ENCODE measurements at regions not wholly inside any gene's neighbourhood (a gene's known extent, or its start where the extent isn't known, plus 50 kb on each side); places are given as distances from the start of the nearest gene placed in this dataset.

- TF ChIP-seq GATA2 (IDR thresholded peaks at IDR 0.05; ENCODE audit: low read depth, low read length), result no peak
- no peak for TF ChIP-seq GATA3 (IDR thresholded peaks at IDR 0.05; ENCODE audit: low read depth, low read length)
Observed at GRCh38 chr2:63740943-63741342, 100.8 kb upstream of the UGP2 start.
